Ascending aorta (tissue), 2 donors: ENCODE measurements at regions not wholly inside any gene's neighbourhood (a gene's known extent, or its start where the extent isn't known, plus 50 kb on each side); places are given as distances from the start of the nearest gene placed in this dataset.

Experiments
- DNase-seq, 2 donors: peaks; one replicate each; pipeline ENCODE4 v3.0.0-alpha.2; 2019; ENCODE audit warnings: low spot score in 2 of 2
- H3K27ac ChIP-seq, 2 donors: fragments of 200-600 bp; sonication (generic); one replicate each; pipeline ENCODE4 v1.5.1; 2016 to 2017; ENCODE audit warnings: mild to moderate bottlenecking in 1 of 2
- H3K27me3 ChIP-seq: fragments of 200-600 bp; sonication (generic); one replicate; pipeline ENCODE4 v1.5.1; 2017
- H3K36me3 ChIP-seq, 2 donors: fragments of 200-600 bp; sonication (generic); one replicate each; pipeline ENCODE4 v1.5.1; 2016
- H3K4me1 ChIP-seq, 2 donors: fragments of 200-600 bp; sonication (generic); one replicate each; pipeline ENCODE4 v1.5.1; 2016 to 2017; ENCODE audit warnings: mild to moderate bottlenecking in 1 of 2
- H3K4me3 ChIP-seq, 2 donors: fragments of 200-600 bp; sonication (generic); one replicate each; pipeline ENCODE4 v1.5.1; 2016 to 2017; ENCODE audit warnings: mild to moderate bottlenecking in 1 of 2
- H3K9me3 ChIP-seq, 2 donors: fragments of 200-600 bp; sonication (generic); one replicate each; pipeline ENCODE4 v1.5.1; 2016
- CTCF ChIP-seq, 3 experiments: fragments of 200-600 bp in 2 of 3; fragments of 450-650 bp in 1 of 3; sonication (generic) in 2 of 3; IDR thresholded peaks; one replicate each; pipeline ENCODE4 v1.5.1; 2016 to 2019; ENCODE audit warnings: antibody characterized with exemption in 3 of 3, mild to moderate bottlenecking in 1 of 3, moderate library complexity in 1 of 3
- intact Hi-C: fragments of 100-400 bp; cut with DNase I; formaldehyde crosslinking; loops from one replicate; pipeline ENCODE4 v1.15.1; 2023

GRCh38 chr2:136210822-136211221 lies 92.9 kb upstream of the CXCR4 start:
- no peak for TF ChIP-seq CTCF (IDR thresholded peaks at IDR 0.05)
- Histone ChIP-seq H3K9me3 (no peaks in the 10 kb centered on the region), H3K27ac (no peak overlapping the region), H3K4me1 (no peaks in the 10 kb centered on the region), H3K36me3 (no peaks in the 10 kb centered on the region), H3K27me3 (no peaks in the 10 kb centered on the region), H3K4me3 (no peak overlapping the region)
- intact Hi-C loops, result no loop called here
- no peak for DNase-seq

DNA sequence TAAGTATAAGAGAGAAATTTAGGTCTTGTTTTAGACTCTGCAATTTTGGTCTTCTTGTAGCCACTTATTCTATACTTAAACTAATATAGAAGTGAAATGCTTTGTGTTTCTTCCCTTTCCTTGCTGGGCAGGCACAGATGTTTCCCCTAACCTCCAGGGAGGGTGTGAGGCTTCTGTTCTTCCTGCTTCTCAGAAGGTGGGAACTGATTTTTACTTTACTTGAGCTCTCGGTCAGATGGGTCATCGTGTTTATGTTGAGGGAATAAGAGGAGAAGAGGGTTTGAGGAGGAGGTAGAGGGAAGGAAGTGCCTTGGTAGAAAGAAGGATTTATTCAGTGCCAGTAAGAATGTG lies 92.5 kb upstream of the CXCR4 start:
- H3K27ac ChIP-seq, result no peak overlapping the region
- DNase-seq, result no peak
- H3K4me1 ChIP-seq, result no peaks in the 10 kb centered on the region
- no peaks in the 10 kb centered on the region for H3K27me3 ChIP-seq
- no peak overlapping the region for H3K4me3 ChIP-seq
- no peak for TF ChIP-seq CTCF (IDR thresholded peaks at IDR 0.05)
- no peaks in the 10 kb centered on the region for H3K36me3 ChIP-seq
- H3K9me3 ChIP-seq, result no peaks in the 10 kb centered on the region
- intact Hi-C loops, result no loop called here

DNA sequence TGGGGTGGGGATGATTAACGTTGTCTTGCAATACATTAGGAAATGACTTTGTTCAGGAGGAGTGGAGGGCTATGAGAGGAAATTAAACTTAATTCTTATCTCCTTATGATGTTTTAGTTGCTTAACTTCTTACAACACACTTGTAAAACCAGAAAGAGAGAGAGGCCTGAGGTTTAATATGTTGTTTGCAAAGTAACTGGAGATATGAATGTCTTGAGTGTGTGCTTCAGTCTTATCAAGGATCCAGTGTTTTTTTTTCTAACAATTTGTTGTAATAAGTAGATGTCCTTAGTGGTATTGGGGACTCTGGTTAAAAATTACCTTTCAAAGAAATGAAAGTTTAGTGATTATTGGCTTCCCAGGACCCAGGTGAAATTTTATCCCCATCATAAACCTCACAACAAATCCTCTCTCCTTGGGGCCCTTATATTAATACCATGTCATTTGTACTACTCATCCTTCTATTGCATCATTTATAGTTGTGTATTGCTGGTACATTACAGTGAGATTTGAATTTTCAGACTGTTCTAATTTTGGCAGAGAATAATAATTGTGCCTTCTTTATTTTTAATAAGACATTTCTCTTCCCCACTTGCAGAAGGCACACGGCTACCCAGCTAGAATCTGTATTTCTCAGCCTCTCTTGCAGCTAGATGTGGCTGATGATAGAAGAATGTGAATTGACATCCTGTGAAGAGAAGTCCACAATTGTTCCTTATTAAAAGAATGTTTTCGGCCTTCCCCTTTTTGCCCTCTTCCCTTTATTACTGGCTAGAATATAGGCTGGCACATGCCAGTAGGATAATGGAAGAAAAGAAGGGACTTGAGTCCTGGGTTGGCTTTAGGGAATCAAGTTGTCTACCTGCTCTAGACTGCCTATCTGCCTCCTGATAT lies 91.9 kb upstream of the CXCR4 start:
- Histone ChIP-seq H3K36me3 (no peaks in the 10 kb centered on the region), H3K27me3 (no peaks in the 10 kb centered on the region), H3K27ac (no peak overlapping the region), H3K4me3 (no peak overlapping the region), H3K9me3 (no peaks in the 10 kb centered on the region), H3K4me1 (no peaks in the 10 kb centered on the region)
- intact Hi-C loops, result no loop called here
- TF ChIP-seq CTCF (IDR thresholded peaks at IDR 0.05), result no peak
- DNase-seq, result no peak

GRCh38 chr2:136208682-136209420 lies 90.9 kb upstream of the CXCR4 start:
- Histone ChIP-seq H3K9me3 (no peaks in the 10 kb centered on the region), H3K4me3 (no peak overlapping the region), H3K4me1 (no peaks in the 10 kb centered on the region), H3K27ac (no peak overlapping the region), H3K36me3 (no peaks in the 10 kb centered on the region), H3K27me3 (no peaks in the 10 kb centered on the region)
- DNase-seq, result no peak
- no peak for TF ChIP-seq CTCF (IDR thresholded peaks at IDR 0.05)
- intact Hi-C loops, result no loop called here

DNA sequence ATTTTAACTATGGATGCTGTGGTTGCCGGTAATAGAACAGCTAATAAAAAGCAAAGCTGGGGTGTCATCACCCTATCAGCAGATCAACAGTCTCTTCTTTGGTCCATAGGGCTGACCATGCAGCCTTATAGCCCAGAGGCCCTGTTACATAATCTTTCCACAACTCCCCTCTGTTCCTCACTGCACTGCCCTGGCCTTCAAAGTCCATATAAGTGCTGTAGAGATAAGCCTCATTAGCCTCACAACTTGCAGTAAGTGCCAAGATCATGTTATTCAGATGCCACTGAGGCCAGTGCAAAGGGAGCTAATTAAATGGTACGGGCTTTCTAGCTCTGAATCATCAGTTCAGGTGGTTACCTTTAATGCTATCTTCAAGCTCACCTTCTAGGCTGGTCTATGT lies 89.7 kb upstream of the CXCR4 start:
- H3K4me1 ChIP-seq, result no peaks in the 10 kb centered on the region
- no peak for TF ChIP-seq CTCF (IDR thresholded peaks at IDR 0.05)
- no peaks in the 10 kb centered on the region for H3K36me3 ChIP-seq
- no peak overlapping the region for H3K27ac ChIP-seq
- intact Hi-C loops, result no loop called here
- no peak for DNase-seq
- H3K9me3 ChIP-seq, result no peaks in the 10 kb centered on the region
- no peaks in the 10 kb centered on the region for H3K27me3 ChIP-seq
- H3K4me3 ChIP-seq, result no peak overlapping the region
